DMS79 (cell line): ENCODE measurements at regions not wholly inside any gene's neighbourhood (a gene's known extent, or its start where the extent isn't known, plus 50 kb on each side); places are given as distances from the start of the nearest gene placed in this dataset.

Experiments used
- DNase-seq: peaks from one replicate; lab custom pipeline; 2025; lab: John Stamatoyannopoulos, UW

DNA sequence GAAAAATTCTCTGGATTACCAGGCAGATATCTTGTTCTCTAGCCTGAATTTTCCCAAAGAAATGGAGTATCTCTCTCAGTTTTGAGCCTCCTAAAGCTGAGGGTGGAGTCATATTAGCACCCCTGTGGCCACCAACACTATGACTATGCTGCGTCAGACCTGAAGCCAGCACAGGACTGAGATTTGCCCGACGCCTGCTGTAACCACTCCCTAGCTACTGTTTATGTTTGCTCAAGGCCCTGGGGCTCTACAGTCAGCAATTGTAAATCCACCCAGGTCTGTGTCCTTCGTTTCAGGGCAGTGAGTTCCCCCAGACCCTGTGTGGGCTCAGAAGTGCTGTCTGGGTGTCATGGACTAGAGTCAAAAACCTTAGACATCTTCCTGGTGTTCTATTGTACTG lies 61.4 kb downstream of the ZXDA start:
- no peak for DNase-seq

DNA sequence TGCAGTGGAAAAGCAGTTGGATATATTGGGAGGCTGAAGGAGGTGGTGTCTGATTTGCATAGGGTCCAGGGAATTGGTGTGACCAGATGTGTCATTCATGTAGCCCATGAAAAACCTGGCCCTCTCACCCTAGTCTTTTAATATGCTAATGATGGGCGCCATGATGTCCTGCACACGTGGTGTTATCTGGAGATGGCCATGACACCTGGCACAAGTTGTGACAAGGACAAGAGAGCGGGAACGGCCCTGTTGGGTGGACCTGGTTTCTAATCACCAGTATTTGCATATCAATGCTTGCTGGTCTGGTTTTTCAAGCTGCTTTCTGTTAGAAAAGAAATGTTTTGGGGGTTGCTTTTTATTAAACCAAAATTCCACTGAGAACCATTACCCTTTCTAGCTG lies 87.4 kb downstream of the ZXDA start:
- DNase-seq = no peak

DNA sequence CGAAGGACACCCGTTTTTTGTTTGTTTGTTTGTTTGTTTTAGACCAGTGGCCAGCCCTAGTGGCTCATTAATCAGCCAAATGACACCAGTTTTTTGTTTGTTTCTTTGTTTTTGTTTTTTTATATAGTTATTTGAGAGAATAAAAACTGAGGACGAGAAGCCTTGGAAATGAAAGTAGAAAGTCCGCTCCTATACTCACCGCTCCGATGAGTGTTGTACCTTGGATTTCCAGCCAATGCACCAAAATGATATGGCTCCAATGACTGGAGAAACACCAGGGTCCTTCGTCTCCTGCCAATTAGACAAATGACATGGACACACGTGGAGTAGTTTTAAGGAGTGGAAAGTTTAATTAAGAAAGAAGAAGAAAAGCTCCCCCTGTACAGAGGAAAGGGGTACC lies 87.9 kb downstream of the ZXDA start:
- no peak for DNase-seq

DNA sequence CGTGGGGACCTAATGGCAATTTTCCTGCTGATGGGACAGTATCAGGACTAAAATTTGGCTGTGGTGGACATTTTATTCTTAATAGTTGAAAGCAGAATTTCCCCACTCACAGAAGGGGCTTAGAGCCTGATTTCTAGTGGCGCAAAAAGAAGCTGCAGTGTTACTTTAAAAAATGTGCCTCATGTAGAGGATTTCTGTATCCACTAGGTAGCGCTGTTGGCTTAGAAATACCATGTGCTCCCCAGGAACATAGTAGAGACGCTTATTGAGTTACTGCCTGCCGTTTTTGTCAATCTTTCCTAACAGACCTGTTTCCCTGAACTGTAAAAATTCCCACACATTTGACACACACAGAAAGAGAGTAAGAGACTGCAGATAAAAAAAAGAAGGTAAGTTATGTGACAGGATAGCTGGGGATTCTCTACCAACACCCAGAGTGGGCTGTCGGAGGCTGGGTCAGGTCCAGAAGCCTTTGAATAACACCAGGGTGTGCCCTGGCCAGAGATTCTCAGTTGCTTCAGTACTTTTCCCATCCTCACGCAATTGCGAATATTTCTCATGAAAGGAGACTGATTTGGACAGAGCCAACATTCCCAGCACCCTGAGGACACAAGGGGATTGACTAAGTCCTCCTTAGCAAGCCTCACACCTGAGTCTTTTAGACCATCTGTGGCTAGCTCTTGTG lies 88.4 kb downstream of the ZXDA start:
- DNase-seq = peak; percentile 7

DNA sequence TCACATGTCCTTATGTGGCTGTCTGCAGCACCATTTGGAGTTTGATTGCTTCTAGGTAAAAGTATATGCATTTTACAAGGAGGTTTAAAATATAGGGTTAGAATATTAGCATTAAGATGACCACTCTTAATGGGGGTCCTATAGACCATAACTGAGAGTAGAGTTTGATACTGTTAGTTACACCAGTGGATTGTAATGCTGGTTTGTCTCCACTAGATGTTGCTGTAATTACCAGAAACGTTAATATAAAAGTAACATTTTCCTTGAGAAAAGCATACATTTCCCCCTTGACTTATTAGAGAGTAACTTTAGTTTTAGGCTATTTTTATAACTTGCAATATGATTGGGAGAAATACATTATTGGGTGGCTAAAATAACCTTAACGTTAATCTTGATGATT lies 93.0 kb downstream of the ZXDA start:
- DNase-seq = no peak

DNA sequence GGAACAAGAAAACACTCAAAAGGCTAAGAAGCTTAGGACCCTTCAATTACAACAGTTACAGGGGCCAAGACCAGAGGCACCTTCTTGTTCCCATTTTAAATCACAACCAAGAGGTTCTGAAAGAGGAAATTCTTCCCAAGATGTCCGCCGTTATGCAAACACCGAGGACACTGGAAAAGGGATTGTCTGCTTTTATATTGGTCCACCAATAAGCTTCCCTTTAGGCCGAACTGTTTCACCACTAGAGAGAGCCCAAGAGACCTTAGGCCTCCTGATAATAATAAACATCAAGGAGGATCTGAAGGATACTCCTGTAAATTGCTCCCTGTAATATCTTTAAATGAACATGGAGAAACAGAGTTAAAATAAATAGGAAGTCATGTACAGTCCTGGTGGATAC lies 92.6 kb upstream of the NLRP2B start:
- no peak for DNase-seq

DNA sequence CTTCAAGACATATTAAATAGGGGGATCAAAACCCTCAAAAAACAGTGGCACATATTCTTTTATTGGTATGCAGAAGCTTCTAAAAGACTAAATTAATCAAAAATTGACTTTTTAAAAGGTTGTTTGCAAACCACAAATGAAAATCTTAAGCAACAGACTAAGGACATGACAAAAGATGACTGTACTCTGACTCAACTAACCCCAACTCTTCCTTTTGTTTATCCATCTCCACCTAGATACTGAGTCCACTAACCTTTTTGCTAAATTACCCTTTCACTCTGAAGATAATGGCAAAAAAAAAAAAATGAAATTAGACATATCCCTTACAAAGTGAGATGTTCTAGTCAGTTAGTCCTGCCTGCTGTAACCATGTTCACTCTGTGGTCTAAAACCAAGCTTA lies 91.6 kb upstream of the NLRP2B start:
- no peak for DNase-seq

DNA sequence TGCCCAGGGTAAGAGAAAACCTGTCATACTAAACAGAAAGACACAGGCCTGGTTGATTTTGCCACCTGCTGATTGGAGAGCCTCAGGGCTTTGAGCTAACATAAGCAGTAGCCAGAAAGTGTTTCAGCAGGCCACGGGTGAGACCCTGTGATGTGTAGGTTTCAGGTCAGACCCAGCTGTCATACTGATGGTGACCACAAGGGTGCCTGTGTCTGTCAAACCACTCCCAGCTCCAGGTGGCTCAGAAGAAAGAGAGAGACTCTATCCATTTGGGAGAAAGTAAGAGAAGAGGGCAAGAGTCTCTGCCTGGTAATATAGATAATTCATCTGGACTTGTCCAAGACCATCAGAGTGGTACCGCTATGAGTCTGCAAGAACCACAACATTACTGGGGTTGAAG lies 72.8 kb upstream of the NLRP2B start:
- DNase-seq = no peak

DNA sequence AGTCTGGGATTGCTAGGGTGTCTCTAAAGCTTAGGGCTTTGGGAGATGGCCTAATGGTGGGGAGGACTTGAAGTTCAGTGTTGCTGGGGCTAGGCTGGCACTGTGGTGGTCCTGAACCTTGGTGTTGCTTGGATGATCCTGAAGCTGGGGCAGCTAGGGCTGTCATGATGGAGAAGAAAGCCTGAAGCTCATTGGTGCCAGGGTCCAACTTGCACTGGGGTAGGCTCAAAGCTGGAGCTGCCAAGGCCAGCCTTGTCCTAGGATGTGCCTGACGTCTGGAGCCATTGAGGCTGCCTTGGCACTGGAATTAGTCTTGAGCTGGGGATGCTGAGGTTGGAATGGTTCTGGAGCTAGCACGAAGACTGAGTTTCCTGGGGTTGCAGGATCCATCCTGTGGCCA lies 61.0 kb upstream of the NLRP2B start:
- no peak for DNase-seq

DNA sequence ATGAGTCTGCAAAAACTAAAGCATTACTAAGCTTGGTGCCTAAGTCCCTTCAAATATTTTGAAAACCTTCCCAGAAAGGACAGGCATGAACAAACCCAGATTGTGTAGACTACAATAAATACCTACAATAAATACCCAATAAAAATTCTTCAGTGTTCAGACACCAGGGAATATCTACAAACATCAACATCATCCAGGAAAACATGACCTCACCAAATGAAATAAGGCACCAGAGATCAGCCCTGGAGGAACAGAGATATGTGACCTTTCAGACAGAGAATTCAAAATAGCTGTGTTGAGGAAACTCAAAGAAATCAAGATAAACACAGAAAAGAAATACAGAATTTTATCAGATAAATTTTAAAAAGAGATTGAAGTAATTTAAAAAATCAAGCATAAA lies 57.8 kb upstream of the NLRP2B start:
- DNase-seq = no peak
